UCSD-AML1 (cell line): ENCODE measurements at regions not wholly inside any gene's neighbourhood (a gene's known extent, or its start where the extent isn't known, plus 50 kb on each side); places are given as distances from the start of the nearest gene placed in this dataset.
"Not testable (repeated sequence)": the region's sequence is repeated elsewhere in the genome, so short reads cannot be mapped to it uniquely, and the experiment has no call there.

Experiments
- DNase-seq: peaks from one replicate; lab custom pipeline; 2025; ENCODE audit not compliant: unreplicated experiment; lab: John Stamatoyannopoulos, UW

DNA sequence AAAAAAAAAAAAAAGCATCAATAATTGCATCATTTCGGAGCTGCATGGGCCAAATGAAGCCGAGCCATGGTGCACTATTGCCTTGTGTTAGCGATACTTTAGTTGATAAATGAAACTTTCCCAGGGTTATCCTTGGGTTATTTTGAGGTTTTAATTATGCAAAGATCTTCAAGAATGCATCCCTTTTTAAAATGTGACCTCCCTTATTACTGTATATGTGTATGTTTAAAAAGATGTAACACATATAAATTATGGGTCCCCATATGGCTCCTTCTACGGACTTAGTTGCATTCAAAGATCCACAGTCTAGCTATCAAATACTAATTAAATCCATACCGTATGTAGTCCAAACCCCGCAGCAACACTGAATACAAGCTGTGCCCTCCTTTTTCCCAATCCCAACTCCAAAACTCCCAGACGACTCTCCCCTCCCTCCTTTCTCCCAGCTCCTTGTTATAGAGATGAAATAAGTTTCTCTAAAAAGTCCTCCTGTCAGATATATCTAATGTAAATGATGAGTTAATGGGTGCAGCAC lies 129.3 kb upstream of the MAP1LC3B2 start:
- no peak for DNase-seq

DNA sequence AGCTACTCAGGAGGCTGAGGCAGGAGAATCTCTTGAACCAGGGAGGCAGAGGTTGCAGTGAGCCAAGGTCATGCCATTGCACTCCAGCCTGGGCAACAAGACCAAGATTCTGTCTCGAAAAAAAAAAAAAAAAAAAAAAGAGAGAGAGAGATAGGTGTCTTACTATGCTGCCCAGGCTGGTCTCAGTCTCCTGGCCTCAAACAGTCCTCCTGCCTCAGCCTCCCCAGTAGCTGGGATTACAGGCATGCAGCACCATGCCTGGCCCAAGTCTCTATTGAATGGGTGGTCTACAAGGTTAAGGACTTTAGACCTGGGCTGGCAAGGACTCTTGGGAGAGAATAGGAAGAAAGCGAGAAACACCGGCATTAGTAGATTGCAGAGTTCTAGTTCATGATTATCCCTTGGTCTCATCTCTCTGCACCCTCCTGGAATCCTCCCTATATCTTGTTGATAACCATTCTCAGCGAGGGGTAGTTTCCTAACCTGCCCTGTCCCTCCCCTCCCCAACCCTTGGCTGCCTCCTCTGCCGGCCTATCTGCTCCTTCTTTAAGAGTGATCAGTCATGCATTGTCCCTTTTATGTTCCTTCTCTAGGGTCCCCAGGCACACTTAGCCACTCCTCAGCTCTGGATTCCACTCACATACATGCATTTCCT lies 128.1 kb upstream of the MAP1LC3B2 start:
- DNase-seq, result no peak

DNA sequence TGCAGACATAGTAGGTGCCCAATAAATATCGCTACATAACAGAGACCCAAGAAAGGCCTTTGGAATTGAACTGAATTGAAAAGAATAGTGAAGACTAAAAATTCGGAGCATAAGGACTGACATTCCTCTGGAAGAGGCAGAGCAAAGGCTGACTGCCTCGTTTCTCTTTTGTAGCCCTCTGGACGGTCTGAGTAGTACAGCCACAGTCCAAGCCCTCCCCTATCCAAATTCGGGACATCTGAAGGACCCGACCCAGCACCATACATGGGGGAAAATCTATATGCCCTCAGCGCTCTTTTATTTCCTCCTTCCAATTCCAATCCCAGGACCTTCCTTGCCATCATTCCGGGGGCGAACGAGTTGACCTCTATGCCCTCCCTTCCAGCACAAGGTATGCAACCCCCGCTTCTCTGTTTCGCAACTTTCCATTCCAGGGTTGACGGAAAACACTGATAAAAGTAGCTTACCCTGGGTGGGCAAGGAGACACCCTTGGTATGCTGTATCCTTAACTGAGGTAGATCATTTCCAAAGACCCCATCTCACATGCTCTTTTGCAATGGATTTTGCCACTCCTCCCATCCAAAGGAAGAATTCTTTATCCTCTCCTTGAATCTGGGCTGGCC lies 127.4 kb upstream of the MAP1LC3B2 start:
- DNase-seq, result no peak

DNA sequence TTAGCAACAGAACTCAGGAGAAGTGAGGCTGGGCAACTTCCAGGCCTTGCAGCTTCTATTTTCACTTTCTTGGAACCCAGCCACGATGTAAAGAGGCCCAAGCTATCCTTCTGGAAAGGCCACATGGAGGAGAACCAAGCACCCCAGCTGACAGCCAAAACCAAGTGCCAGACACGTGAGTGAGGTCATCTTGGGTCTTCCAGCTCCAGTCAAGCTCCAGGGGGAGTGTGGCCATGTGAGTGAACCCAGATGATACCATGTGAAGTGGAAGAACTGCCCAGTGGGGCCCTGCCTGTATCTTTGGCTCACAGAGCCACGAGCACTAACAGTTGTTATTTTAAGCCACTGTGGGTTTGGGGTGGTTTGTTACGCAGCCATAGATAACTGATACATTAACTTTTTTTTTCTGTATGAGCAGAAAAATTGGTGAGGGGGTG lies 126.8 kb upstream of the MAP1LC3B2 start:
- no peak for DNase-seq

DNA sequence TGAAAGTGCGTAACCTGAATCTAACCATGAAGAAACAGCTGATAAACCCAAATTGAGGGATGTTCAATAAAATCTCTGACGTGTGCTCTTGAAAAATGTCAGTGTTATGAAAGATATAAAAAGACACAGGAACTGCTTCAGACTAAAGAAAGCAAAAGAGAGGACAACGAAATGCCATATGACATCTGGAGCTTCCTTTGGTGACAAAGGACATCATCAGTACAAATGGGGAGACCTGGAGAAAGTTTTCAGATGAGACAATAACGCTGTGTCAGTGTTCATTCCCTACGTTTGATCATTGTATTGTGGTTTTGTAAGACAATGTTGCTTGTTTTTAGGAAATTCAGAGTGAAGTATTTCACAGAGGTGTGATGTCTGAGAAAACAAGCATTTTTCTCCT lies 125.9 kb upstream of the MAP1LC3B2 start:
- no peak for DNase-seq

DNA sequence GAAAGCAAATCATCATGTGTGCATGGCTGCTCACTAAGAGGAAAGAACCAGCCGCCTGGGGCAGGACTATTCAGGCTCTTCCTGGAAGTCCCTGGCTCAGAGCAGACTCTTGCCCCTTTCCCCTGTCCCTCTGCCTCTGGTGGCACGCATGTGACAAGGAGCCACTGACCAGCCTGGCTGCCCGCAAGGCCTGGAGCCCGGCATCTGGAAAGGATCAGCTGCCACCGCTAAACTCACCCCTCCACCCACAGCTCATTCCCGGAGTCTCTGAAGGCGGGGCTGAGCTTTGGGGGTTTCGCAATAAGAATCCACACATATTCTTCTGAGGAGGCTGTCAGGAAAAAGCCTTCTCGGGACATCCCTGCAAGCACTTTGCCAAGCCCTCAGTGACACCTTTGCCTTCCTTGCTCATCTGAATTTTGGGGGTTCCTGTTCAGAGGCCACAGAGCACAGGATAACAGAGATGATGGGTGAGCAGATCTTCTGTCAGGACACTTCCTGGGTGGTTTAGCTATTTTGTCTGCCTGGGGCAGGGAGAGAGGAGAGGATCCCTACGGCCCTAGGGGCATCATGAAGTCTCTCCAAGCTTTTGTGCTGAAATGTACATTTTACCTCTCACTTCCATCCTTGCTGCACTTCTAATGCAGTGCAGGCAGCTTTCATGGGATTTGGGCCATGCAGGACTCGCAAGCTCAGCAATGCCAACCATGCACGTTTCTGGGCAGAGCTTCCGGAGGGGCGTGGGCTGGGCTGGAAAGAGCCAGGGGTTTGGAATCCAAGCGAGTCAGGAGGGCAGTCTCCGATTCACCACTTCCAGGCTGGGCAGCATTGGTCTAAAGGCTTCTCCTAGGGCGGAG lies 124.8 kb upstream of the MAP1LC3B2 start:
- DNase-seq, result peak; percentile 56

DNA sequence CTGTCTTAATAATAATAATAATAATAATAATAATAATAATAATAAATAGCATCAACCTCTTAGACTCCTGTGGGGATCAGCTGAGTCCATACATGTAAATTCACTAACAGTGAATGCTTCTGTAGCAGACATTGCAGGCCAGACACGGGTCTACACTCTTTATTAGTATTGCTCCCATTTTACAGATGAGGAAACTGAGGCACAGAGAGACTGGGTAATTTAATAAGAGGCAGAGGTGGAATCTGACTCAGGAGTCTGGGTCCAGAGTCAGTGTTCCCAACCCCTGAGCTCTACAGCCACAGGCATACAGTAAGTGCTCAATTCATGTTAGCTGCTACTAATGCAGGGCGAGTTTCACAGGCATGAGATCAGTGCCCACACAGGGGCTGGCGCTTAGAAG lies 123.2 kb upstream of the MAP1LC3B2 start:
- no peak for DNase-seq

DNA sequence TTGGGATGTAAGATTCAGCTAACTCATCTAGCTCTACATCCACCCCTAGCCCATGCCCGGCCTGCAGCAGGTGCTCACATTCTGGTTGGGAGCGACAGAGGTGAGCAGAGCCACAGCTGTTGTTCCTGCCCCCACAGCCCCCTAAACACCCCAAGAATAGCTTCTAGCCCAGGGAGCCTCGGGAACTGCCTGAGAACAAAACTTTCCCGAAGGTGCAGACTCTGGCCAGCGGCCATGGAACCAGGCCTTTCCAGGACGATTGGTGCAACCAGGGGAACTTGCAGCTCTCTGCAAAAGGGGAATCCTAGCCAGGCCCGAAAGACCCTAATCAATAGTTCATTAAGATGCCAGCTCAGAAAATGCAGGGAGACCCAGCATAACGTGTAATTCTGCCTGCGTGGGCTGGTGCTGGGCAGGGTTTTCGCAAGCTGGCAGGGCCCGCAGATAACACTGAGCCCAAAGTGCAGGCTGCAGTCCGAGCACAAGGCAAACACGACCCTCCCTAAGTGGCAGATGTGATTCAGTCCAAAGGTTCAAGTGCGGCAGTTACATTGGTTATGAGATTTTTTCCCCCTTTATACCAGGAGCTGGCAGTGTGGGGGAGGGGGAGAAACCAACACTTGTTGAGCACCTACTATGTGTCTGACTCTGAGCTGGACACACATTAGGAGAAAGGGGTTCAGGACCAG lies 122.5 kb upstream of the MAP1LC3B2 start:
- DNase-seq, result no peak

DNA sequence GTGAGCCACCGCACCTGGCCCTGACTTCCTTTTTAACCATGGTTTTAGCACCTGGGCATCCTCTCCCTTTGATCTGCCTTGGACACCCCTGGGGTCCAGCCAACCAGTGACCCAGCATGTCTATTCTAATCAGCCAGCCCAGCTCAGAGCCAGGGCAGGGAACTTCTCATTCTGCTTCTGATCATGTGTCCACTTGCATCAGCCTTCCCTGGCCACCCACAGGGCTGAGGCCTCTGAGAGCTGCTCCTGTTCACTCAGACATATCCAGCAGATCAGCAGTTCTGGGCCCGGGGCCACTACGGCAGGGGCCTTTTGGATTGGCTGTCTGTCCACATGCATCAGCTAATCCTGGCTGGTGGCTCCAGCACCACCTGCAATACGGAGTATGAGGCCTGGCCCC lies 117.9 kb upstream of the MAP1LC3B2 start:
- no peak for DNase-seq

DNA sequence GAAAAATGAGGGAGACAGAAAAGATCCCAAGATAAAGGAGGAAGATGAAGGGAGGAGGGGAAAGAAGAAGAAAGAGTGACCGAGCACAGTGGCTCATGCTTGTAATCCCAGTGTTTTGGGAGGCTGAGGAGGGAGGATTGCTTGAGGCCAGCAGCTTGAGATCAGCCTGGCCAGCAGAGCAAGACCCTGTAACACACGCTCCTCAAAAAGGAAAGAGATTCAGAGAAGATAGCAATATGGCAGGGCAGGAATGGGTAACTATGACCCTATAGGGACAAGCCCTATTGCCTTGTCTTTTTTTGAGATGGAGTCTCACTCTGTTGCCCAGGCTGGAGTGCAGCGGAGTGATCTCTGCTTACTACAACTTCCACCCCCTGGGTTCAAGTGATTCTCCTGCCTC lies 116.9 kb upstream of the MAP1LC3B2 start:
- no peak for DNase-seq

DNA sequence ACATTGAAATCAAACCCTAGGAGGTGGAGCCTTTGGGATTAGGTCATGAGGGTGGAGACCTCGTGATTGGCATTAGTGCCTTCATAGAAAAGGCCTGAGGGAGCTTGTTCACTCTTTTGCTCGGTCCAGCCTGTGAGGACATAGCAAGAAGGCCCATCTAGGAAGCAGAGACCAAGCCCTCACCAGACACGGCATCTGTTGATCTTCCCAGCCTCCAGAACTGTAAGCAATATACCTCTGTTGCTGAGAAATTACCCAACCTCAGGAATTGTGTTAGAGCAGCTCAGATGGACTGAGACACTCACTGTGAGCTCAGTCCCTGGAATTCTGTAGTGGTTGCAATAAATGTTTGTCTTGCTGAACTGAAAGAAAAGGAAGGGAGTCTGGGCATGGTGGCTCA lies 116.2 kb upstream of the MAP1LC3B2 start:
- no peak for DNase-seq

DNA sequence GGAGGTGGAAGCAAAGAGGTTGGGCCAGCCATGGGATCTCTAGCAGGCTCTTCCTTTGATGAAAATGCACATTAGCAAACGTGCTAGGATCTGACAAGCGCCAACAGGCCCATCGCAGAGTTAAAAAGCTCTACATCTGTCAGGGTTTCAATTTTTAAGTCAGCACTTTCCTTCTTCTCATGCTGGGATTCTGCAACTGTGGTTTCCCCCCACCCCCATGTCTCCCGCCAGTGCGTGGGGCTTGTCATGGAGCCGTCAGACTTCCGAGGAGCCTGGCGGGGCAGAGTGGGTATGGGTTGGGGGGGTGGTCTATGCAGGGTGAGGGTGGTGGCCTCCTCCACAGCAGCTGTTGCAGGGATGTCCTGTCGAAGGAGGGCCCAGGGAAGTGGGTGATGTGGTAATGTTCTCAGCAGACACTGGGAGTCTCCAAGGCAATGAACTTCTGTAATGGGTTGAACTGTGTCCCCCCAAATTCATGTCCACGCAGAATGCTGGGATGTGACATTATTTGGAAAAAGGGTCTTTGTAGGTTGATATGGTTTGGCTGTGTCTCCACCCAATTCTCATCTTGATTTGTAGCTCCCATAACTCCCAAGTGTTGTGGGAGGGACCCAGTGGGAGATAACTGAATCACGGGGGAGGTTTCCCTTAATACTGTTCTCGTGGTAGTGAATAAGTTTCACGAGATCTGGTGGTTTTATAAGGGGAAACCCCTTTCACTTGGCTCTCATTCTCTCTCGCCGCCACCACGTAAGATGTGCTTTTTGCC lies 115.2 kb upstream of the MAP1LC3B2 start:
- peak; percentile 74 for DNase-seq

DNA sequence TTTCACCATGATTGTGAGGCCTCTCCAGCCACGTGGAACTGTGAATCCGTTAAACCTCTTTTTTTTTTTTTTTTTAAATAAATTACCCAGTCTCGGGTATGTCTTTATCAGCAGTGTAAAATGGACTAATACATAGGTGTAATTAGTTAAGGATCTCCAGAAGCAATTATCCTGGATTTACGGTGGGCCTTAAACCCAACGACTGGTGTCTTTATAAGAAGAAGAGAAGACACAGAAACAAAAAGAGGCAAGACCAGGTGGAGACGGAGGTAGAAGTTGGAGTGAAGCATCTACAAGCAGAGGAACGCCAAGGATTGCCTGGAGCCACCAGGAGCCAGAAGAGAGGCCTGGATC lies 114.6 kb upstream of the MAP1LC3B2 start:
- no peak for DNase-seq

DNA sequence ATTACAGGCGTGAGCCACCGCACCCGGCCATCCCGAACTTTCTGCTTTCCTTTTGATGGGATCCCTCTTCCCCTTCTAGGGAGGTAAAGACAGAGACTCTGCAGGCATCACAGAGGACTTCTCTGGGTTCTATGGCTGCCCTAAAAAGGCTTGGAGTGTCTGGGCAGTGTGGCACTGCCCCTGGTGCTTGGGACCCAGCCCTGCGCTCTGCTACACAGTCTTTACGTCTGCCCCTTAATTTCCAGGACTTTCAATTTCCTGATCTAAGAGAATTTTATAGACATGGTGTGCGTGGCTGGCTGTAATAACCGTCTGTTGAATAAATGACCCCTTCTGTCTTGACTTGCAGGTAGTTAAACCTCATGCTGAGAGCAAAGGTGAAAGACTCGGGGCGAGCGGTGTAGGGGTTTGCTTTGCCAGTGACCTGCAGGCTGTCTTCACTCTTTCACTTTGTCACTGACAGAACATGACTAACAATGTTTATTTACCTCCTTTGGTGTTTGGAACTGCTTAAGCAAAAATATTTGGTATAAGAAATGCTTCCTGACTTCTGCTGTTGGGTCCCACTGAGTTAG lies 110.9 kb upstream of the MAP1LC3B2 start:
- no peak for DNase-seq

DNA sequence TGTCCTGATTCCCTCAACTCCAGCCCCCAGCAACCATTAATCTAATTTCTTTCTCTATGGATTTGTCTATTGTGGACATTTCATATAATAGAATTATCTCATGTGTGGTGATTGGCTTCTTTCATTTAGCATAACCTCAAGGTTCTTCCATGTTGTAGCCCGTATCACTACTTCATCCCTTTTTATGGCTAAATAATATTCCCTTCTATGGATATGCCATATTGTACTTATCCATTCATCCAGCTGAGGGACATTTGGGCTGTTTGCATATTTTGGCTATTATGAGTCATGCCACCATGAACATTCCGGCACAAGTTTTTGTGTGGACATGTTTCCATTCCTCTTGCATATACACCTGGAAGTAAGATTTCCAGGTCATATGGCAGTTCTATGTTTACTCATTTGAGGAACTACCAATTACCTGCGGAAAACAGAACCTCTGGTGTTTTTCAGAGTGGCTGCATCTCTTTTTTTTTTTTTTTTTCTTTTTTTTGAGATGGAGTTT lies 108.7 kb upstream of the MAP1LC3B2 start:
- DNase-seq, result no peak

DNA sequence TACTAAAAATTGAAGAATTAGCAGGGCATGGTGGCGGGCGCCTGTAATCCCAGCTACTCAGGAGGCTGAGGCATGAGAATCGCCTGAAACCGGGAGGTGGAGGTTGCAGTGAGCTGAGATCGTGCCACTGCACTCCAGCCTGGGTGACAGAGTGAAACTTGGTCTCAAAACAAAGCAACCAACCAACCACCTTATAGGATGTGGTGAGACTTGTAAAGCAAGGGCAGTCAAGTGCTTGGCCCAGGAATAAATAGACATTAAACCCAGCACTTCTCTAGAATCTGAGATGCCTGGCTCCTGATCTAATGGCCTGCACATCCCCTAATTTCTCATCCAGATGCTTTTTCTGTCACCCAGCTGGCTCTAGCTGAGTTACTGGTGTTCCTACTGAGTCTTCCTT lies 106.2 kb upstream of the MAP1LC3B2 start:
- not testable (repeated sequence) for DNase-seq

DNA sequence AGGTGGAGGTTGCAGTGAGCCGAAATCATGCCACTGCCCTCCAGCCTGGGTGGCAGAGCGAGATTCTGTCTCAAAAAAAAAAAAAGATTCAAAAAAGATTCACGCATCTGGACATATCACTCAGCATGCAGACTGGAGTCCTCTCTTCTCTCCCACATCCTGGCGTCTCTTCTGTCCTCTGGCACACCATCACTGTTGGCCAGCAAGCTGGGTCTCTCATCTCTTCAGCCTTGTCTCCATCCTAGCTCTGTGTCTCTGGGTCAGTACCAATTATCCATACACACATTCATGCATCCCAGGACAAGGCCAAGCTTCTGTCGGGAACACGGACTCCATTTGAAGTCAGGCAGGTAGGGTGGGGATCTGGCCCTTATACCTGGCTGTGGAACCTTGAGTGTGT lies 105.5 kb upstream of the MAP1LC3B2 start:
- DNase-seq, result no peak

DNA sequence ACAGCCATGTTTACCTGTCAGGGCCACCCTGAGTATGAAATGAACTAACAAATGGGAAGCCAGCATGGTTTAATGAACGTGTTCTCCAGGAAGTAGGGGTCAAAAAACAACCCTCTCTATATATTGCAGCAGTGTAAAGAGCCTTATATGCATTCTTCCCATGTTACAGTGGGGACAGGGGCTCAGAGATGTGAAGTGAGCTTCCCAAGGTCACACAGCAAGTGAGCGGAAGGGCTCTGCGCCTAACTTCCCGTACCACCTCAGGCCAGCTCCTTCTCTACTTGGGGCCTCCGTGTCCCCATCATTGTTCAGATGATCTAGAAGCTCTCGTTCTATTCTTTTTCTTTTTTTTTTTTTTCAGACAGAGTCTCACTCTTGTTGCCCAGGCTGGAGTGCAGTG lies 105.1 kb upstream of the MAP1LC3B2 start:
- no peak for DNase-seq

DNA sequence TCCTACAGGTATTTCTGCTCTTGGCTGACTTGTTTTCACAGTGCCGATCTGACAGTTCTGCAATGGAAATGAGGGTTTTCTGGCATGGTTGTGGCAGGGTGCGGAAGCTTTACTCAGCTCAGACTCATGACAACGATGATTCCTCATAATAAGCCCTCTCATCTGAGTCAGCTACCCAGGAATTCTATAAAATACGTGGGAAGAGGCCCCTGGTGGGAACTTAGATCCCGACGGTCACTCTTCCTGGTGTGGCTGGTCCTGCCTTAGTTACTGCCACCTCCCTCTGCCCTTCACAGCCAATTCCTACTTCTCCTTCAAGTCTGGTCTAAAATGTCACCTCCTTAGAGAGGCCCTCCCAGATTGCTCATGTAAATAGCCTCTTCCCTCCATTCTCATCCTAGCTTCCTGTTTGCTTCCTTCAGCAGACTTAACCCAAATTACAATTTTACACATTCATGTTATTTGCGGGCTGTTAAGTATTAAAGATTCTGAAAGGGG lies 104.2 kb upstream of the MAP1LC3B2 start:
- no peak for DNase-seq
